H9 (cell line): ENCODE measurements at regions not wholly inside any gene's neighbourhood (a gene's known extent, or its start where the extent isn't known, plus 50 kb on each side); places are given as distances from the start of the nearest gene placed in this dataset.

Experiments
- DNase-seq: peaks from one replicate; pipeline ENCODE4 v3.0.0-alpha.2; 2017
- H2AFZ ChIP-seq: one replicate; pipeline ENCODE4 v1.6.1; 2013; ENCODE audit warnings: mild to moderate bottlenecking, low read length, control low read depth, moderate library complexity
- H2AK5ac ChIP-seq: 2 replicates; pipeline ENCODE4 v1.6.1; 2013; ENCODE audit warnings: low read length, control low read depth, mixed read lengths; ENCODE audit not compliant: insufficient read length
- H2BK120ac ChIP-seq: one replicate; pipeline ENCODE4 v1.6.1; 2013; ENCODE audit warnings: low read depth, mild to moderate bottlenecking, low read length, control low read depth, inconsistent platforms; ENCODE audit not compliant: poor library complexity, severe bottlenecking
- H2BK12ac ChIP-seq: 2 replicates; pipeline ENCODE4 v1.6.1; 2013; ENCODE audit warnings: low read length, control low read depth, mixed read lengths, low read depth; ENCODE audit not compliant: insufficient read length
- H2BK15ac ChIP-seq: 2 replicates; pipeline ENCODE4 v1.6.1; 2013; ENCODE audit warnings: low read depth, low read length, control low read depth
- H2BK20ac ChIP-seq: one replicate; pipeline ENCODE4 v1.6.1; 2013; ENCODE audit warnings: low read depth, mild to moderate bottlenecking, low read length, control low read depth, inconsistent platforms; ENCODE audit not compliant: poor library complexity, severe bottlenecking
- H2BK5ac ChIP-seq: 2 replicates; pipeline ENCODE4 v1.6.1; 2013; ENCODE audit warnings: low read length, control low read depth, mixed read lengths; ENCODE audit not compliant: insufficient read length
- H3K14ac ChIP-seq: 2 replicates; pipeline ENCODE4 v1.6.1; 2013; ENCODE audit warnings: low read length, control low read depth; ENCODE audit not compliant: insufficient read depth
- H3K18ac ChIP-seq: 2 replicates; pipeline ENCODE4 v1.6.1; 2013; ENCODE audit warnings: low read depth, mild to moderate bottlenecking, mixed read lengths, low read length, control low read depth; ENCODE audit not compliant: insufficient read length
- H3K23ac ChIP-seq: 2 replicates; pipeline ENCODE4 v1.6.1; 2013; ENCODE audit warnings: low read length, control low read depth, mixed read lengths, low read depth; ENCODE audit not compliant: insufficient read length
- H3K23me2 ChIP-seq: 2 replicates; pipeline ENCODE4 v1.6.1; 2013; ENCODE audit warnings: low read depth, mild to moderate bottlenecking, mixed read lengths, low read length, control low read depth; ENCODE audit not compliant: insufficient read length, poor library complexity, severe bottlenecking
- H3K27ac ChIP-seq: 2 replicates; pipeline ENCODE4 v1.5.1; 2013; ENCODE audit warnings: low read length, control low read depth, mixed read lengths, low read depth; ENCODE audit not compliant: insufficient read length
- H3K27me3 ChIP-seq: 2 replicates; pipeline ENCODE4 v1.6.1; 2013; ENCODE audit warnings: low read length, control low read depth, inconsistent platforms; ENCODE audit not compliant: insufficient read depth
- H3K4ac ChIP-seq: 2 replicates; pipeline ENCODE4 v1.6.1; 2013; ENCODE audit warnings: low read depth, mild to moderate bottlenecking, control low read depth, inconsistent platforms, low read length, moderate library complexity
- H3K4me1 ChIP-seq: 2 replicates; pipeline ENCODE4 v1.6.1; 2013; ENCODE audit warnings: low read length, control low read depth, inconsistent platforms; ENCODE audit not compliant: insufficient read depth
- H3K4me2 ChIP-seq: 2 replicates; pipeline ENCODE4 v1.6.1; 2013; ENCODE audit warnings: low read length, control low read depth, mixed read lengths; ENCODE audit not compliant: insufficient read length, insufficient read depth
- H3K56ac ChIP-seq: 2 replicates; pipeline ENCODE4 v1.6.1; 2013; ENCODE audit warnings: low read depth, mild to moderate bottlenecking, mixed read lengths, low read length, control low read depth; ENCODE audit not compliant: insufficient read length
- H3K79me1 ChIP-seq: 2 replicates; pipeline ENCODE4 v1.6.1; 2013; ENCODE audit warnings: low read depth, mild to moderate bottlenecking, moderate library complexity, low read length, control low read depth, inconsistent platforms; ENCODE audit not compliant: insufficient read depth, poor library complexity, severe bottlenecking
- H3K79me2 ChIP-seq: 2 replicates; pipeline ENCODE4 v1.6.1; 2013; ENCODE audit warnings: low read length, control low read depth, inconsistent platforms; ENCODE audit not compliant: insufficient read depth
- H3K9ac ChIP-seq: 2 replicates; pipeline ENCODE4 v1.6.1; 2013; ENCODE audit warnings: low read length, control low read depth, mixed read lengths; ENCODE audit not compliant: insufficient read length; ENCODE audit errors: extremely low read depth
- H3K9me3 ChIP-seq: one replicate; pipeline ENCODE4 v1.6.1; 2013; ENCODE audit warnings: low read depth, low read length, inconsistent platforms; ENCODE audit not compliant: control insufficient read depth
- H3T11ph ChIP-seq: one replicate; pipeline ENCODE4 v1.6.1; 2013; ENCODE audit warnings: mild to moderate bottlenecking, low read length, control low read depth, inconsistent platforms
- H4K20me1 ChIP-seq: one replicate; pipeline ENCODE4 v1.6.1; 2013; ENCODE audit not compliant: control insufficient read depth, insufficient read length, insufficient read depth
- H4K5ac ChIP-seq: 2 replicates; pipeline ENCODE4 v1.6.1; 2013; ENCODE audit warnings: low read depth, mild to moderate bottlenecking, mixed read lengths, low read length, control low read depth; ENCODE audit not compliant: insufficient read length
- H4K8ac ChIP-seq: replicated peaks from 2 replicates; pipeline ENCODE4 v1.6.1; 2013; ENCODE audit warnings: low read length, control low read depth, mixed read lengths, low read depth; ENCODE audit not compliant: insufficient read length
- H4K91ac ChIP-seq: 2 replicates; pipeline ENCODE4 v1.6.1; 2013; ENCODE audit warnings: low read depth, mild to moderate bottlenecking, moderate library complexity, mixed read lengths, low read length, control low read depth; ENCODE audit not compliant: insufficient read length
- H3K27ac Mint-ChIP-seq, 3 experiments: 2 replicates in 2 of 3; 3 replicates in 1 of 3; pipeline ENCODE4 v1.8.0; 2020 to 2021; ENCODE audit warnings: mixed read lengths in 3 of 3, mild to moderate bottlenecking in 1 of 3, moderate library complexity in 1 of 3
- H3K27me3 Mint-ChIP-seq: 2 replicates; pipeline ENCODE4 v1.8.0; 2021; ENCODE audit warnings: low read depth, mild to moderate bottlenecking, moderate library complexity, mixed read lengths
- H3K36me3 Mint-ChIP-seq, 3 experiments: 2 replicates in 2 of 3; 3 replicates in 1 of 3; pipeline ENCODE4 v1.8.0; 2020 to 2021; ENCODE audit warnings: low read depth in 3 of 3, mixed read lengths in 3 of 3; ENCODE audit not compliant: insufficient read depth in 1 of 3
- H3K4me1 Mint-ChIP-seq, 2 experiments: 2 replicates each; pipeline ENCODE4 v1.8.0; 2020; ENCODE audit warnings: mixed read lengths in 2 of 2
- H3K4me3 Mint-ChIP-seq, 2 experiments: 2 replicates in 1 of 2; 3 replicates in 1 of 2; pipeline ENCODE4 v1.8.0; 2020 to 2021; ENCODE audit warnings: mild to moderate bottlenecking in 2 of 2, mixed read lengths in 2 of 2, moderate library complexity in 1 of 2
- H3K9me3 Mint-ChIP-seq, 2 experiments: 2 replicates in 1 of 2; 3 replicates in 1 of 2; pipeline ENCODE4 v1.8.0; 2020; ENCODE audit warnings: mild to moderate bottlenecking in 2 of 2, mixed read lengths in 2 of 2, moderate library complexity in 1 of 2
- CTCF ChIP-seq: fragments of 200-600 bp; sonication (generic); conservative IDR thresholded peaks from 3 replicates; pipeline ENCODE4 v1.8.0; 2021; ENCODE audit warnings: antibody characterized with exemption, mild to moderate bottlenecking
- WGBS: extraction: QIAGEN DNeasy Blood & Tissue Kit; methylation state at CpG from one replicate; pipeline ENCODE4 v1.1.7; 2013; ENCODE audit warnings: missing lambda C conversion rate, low lambda C conversion rate, mixed read lengths; ENCODE audit not compliant: insufficient read length; ENCODE audit errors: extremely low coverage; 5-methylcytosine and 5-hydroxymethylcytosine counted together

- Histone ChIP-seq H3K23ac (no peak overlapping the region), H2BK15ac (no peak overlapping the region), H2BK5ac (no peak overlapping the region), H3K27me3 (no peaks in the 10 kb centered on the region), H3K56ac (no peak overlapping the region), H2AK5ac (no peak overlapping the region), H4K8ac (no peak overlapping the region), H3K79me1 (no peaks in the 10 kb centered on the region), H3K4ac (no peak overlapping the region), H3T11ph (no peak overlapping the region), H3K23me2 (no peaks in the 10 kb centered on the region), H2BK120ac (no peak overlapping the region), H3K14ac (no peak overlapping the region), H3K4me2 (no peak overlapping the region), H3K9ac (no peak overlapping the region), H4K91ac (no peak overlapping the region), H3K79me2 (no peaks in the 10 kb centered on the region), H2BK20ac (no peak overlapping the region), H3K27ac (no peak overlapping the region), H3K4me1 (no peaks in the 10 kb centered on the region), H4K5ac (no peak overlapping the region), H4K20me1 (no peaks in the 10 kb centered on the region), H3K18ac (no peak overlapping the region), H3K9me3 (no peaks in the 10 kb centered on the region), H2AFZ (no peak overlapping the region), H2BK12ac (no peak overlapping the region)
- H3K4me1 Mint-ChIP-seq, result peaks cover 10% of the 10 kb centered on the region in 2 experiments; a peak in 3 of 4 replicates
- DNase-seq, result no peak
- no peak overlapping the region for H3K4me3 Mint-ChIP-seq
- H3K27me3 Mint-ChIP-seq, result no peaks in the 10 kb centered on the region; the same call in 1 of the 2 replicates
- H3K36me3 Mint-ChIP-seq, result no peaks in the 10 kb centered on the region
- H3K9me3 Mint-ChIP-seq, result no peaks in the 10 kb centered on the region; a peak in 1 of 5 replicates
- no peak for TF ChIP-seq CTCF
- whole genome bisulfite sequencing, result no CpG with 5 or more reads among the region's 2 CpGs
- no peak overlapping the region for H3K27ac Mint-ChIP-seq
Observed at GRCh38 chr5:120152472-120152871, 311.6 kb upstream of the PRR16 start.
